Skeletal muscle satellite cell (primary cell): ENCODE measurements at regions not wholly inside any gene's neighbourhood (a gene's known extent, or its start where the extent isn't known, plus 50 kb on each side); places are given as distances from the start of the nearest gene placed in this dataset.

Experiments used
- H3K27me3 ChIP-seq: 2 replicates; pipeline ENCODE4 v1.7.0; 2013; ENCODE audit warnings: low read length; ENCODE audit not compliant: control insufficient read depth, insufficient read depth
- H3K36me3 ChIP-seq: 2 replicates; pipeline ENCODE4 v1.7.0; 2013; ENCODE audit warnings: mild to moderate bottlenecking, control low read depth, low read length; ENCODE audit not compliant: insufficient read depth
- H3K4me1 ChIP-seq: 2 replicates; pipeline ENCODE4 v1.7.0; 2013; ENCODE audit warnings: low read length; ENCODE audit not compliant: control insufficient read depth, insufficient read depth
- H3K4me2 ChIP-seq: 2 replicates; pipeline ENCODE4 v1.7.0; 2013; ENCODE audit warnings: mild to moderate bottlenecking, low read length
- H3K4me3 ChIP-seq: 2 replicates; pipeline ENCODE4 v1.7.0; 2013; ENCODE audit warnings: low read length
- H3K9ac ChIP-seq: 2 replicates; pipeline ENCODE4 v1.7.0; 2013; ENCODE audit warnings: mild to moderate bottlenecking, low read depth, low read length, moderate library complexity
- H3K9me3 ChIP-seq: replicated peaks from 2 replicates; pipeline ENCODE4 v1.7.0; 2013; ENCODE audit warnings: mild to moderate bottlenecking, control low read depth, low read length

GRCh38 chr2:3045318-3045921 lies 332.2 kb downstream of the EIPR1 start:
- Histone ChIP-seq H3K4me1 (no peaks in the 10 kb centered on the region), H3K36me3 (no peaks in the 10 kb centered on the region), H3K9me3 (peaks cover 6% of the 10 kb centered on the region), H3K27me3 (peaks cover 6% of the 10 kb centered on the region), H3K4me3 (no peak overlapping the region), H3K9ac (no peak overlapping the region), H3K4me2 (no peak overlapping the region)

GRCh38 chr2:3044587-3045317 lies 332.9 kb downstream of the EIPR1 start:
- peaks cover 6% of the 10 kb centered on the region for H3K27me3 ChIP-seq

GRCh38 chr2:3043726-3044125 lies 333.9 kb downstream of the EIPR1 start:
- no peak overlapping the region for H3K9ac ChIP-seq
- peaks cover 6% of the 10 kb centered on the region for H3K27me3 ChIP-seq
- H3K4me1 ChIP-seq, result no peaks in the 10 kb centered on the region
- H3K9me3 ChIP-seq, result peaks cover 11% of the 10 kb centered on the region
- no peak overlapping the region for H3K4me2 ChIP-seq
- no peaks in the 10 kb centered on the region for H3K36me3 ChIP-seq
- H3K4me3 ChIP-seq, result no peak overlapping the region

More at GRCh38 chr2:3044587-3045317, 332.9 kb downstream of the EIPR1 start:
- Histone ChIP-seq H3K4me1 (no peaks in the 10 kb centered on the region), H3K9ac (no peak overlapping the region), H3K4me2 (no peak overlapping the region), H3K9me3 (peaks cover 9% of the 10 kb centered on the region), H3K36me3 (no peaks in the 10 kb centered on the region), H3K4me3 (no peak overlapping the region)

GRCh38 chr2:3042601-3043585 lies 334.7 kb downstream of the EIPR1 start:
- Histone ChIP-seq H3K4me2 (no peak overlapping the region), H3K9me3 (peaks cover 12% of the 10 kb centered on the region), H3K4me3 (no peak overlapping the region)

GRCh38 chr2:3041841-3042600 lies 335.6 kb downstream of the EIPR1 start:
- no peak overlapping the region for H3K4me2 ChIP-seq
- H3K9me3 ChIP-seq, result peaks cover 16% of the 10 kb centered on the region
- H3K4me3 ChIP-seq, result no peak overlapping the region
- no peak overlapping the region for H3K9ac ChIP-seq
- peaks cover 6% of the 10 kb centered on the region for H3K27me3 ChIP-seq
- H3K4me1 ChIP-seq, result no peaks in the 10 kb centered on the region
- H3K36me3 ChIP-seq, result no peaks in the 10 kb centered on the region

More at GRCh38 chr2:3042601-3043585, 334.7 kb downstream of the EIPR1 start:
- Histone ChIP-seq H3K27me3 (peaks cover 6% of the 10 kb centered on the region), H3K36me3 (no peaks in the 10 kb centered on the region), H3K4me1 (no peaks in the 10 kb centered on the region), H3K9ac (no peak overlapping the region)

GRCh38 chr2:3041246-3041645 lies 336.4 kb downstream of the EIPR1 start:
- H3K4me1 ChIP-seq, result no peaks in the 10 kb centered on the region
- H3K9me3 ChIP-seq, result peaks cover 16% of the 10 kb centered on the region
- H3K9ac ChIP-seq, result no peak overlapping the region
- no peak overlapping the region for H3K4me2 ChIP-seq
- no peaks in the 10 kb centered on the region for H3K36me3 ChIP-seq
- H3K27me3 ChIP-seq, result peaks cover 6% of the 10 kb centered on the region
- no peak overlapping the region for H3K4me3 ChIP-seq

GRCh38 chr2:3040496-3041140 lies 337.0 kb downstream of the EIPR1 start:
- H3K9me3 ChIP-seq, result peaks cover 21% of the 10 kb centered on the region
- no peak overlapping the region for H3K4me3 ChIP-seq
- no peak overlapping the region for H3K4me2 ChIP-seq
- no peaks in the 10 kb centered on the region for H3K4me1 ChIP-seq
- H3K27me3 ChIP-seq, result peaks cover 6% of the 10 kb centered on the region
- H3K36me3 ChIP-seq, result no peaks in the 10 kb centered on the region
- no peak overlapping the region for H3K9ac ChIP-seq

- H3K9me3 ChIP-seq, result peaks cover 17% of the 10 kb centered on the region
- no peak overlapping the region for H3K4me2 ChIP-seq
- peaks cover 6% of the 10 kb centered on the region for H3K27me3 ChIP-seq
- no peak overlapping the region for H3K4me3 ChIP-seq
- H3K36me3 ChIP-seq, result no peaks in the 10 kb centered on the region
- H3K9ac ChIP-seq, result no peak overlapping the region
- no peaks in the 10 kb centered on the region for H3K4me1 ChIP-seq
These were observed 337.6 kb downstream of the EIPR1 start for GRCh38 chr2:3040066-3040428.

- Histone ChIP-seq H3K9ac (no peak overlapping the region), H3K9me3 (peaks cover 14% of the 10 kb centered on the region), H3K4me2 (no peak overlapping the region), H3K27me3 (peaks cover 6% of the 10 kb centered on the region), H3K36me3 (no peaks in the 10 kb centered on the region), H3K4me1 (no peaks in the 10 kb centered on the region), H3K4me3 (no peak overlapping the region)
These were observed 338.2 kb downstream of the EIPR1 start for GRCh38 chr2:3039188-3040065.

GRCh38 chr2:3038636-3039035 lies 339.0 kb downstream of the EIPR1 start:
- no peak overlapping the region for H3K4me3 ChIP-seq
- H3K27me3 ChIP-seq, result peaks cover 6% of the 10 kb centered on the region
- H3K9ac ChIP-seq, result no peak overlapping the region
- no peak overlapping the region for H3K4me2 ChIP-seq
- H3K9me3 ChIP-seq, result peaks cover 14% of the 10 kb centered on the region
- H3K4me1 ChIP-seq, result no peaks in the 10 kb centered on the region
- H3K36me3 ChIP-seq, result no peaks in the 10 kb centered on the region
